NCI-H2171 treated with DMSO at 0.1 percent for 48 hours (cell line): ENCODE measurements at regions not wholly inside any gene's neighbourhood (a gene's known extent, or its start where the extent isn't known, plus 50 kb on each side); places are given as distances from the start of the nearest gene placed in this dataset.
A peak's percentile ranks its signal among the peaks of the same experiment; 100 is the strongest.
"Not testable (repeated sequence)": the region's sequence is repeated elsewhere in the genome, so short reads cannot be mapped to it uniquely, and the experiment has no call there.

Experiments used
- DNase-seq: peaks from one replicate; lab custom pipeline; 2025; lab: John Stamatoyannopoulos, UW

DNA sequence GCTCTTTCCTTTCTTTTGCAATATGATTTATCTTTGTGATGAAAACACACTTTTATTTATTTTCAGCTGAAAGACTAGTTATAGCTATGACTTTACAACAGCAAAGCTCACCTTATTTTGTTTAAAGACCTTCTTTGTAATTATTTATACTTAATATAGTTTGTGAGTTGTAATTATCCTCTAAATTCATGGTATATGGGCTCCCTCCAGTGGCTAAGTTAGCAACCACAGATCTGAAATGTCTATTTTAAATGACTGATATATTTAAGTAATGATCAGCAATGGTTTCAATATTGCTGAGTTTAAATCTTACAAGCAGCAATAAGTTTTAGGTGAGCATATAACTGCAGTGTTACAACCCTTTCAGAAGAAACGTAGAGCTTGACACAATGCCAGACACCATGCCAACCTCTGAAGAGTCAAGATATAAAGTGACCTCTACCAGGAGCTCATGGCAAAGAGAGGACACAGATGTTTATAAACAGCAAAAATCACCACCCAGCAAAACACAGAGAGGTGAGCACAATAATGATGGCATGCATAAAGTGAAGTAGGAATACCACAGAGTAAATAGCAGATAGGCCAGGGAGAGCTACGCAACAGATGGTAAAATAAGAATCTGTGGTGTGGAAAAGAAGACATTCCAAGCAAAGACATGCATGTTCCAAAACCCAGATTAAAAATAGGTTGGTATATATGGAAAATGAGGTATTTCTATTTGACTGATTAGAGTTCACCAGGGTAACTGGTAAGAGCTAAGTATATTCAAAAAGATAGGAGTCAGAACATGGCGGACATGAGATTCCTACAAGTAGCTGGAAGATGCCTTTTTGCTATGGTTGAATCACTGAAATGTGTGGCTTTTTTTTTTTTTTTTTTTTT lies 143.7 kb upstream of the ZNF385D start:
- DNase-seq = peak; percentile 26

DNA sequence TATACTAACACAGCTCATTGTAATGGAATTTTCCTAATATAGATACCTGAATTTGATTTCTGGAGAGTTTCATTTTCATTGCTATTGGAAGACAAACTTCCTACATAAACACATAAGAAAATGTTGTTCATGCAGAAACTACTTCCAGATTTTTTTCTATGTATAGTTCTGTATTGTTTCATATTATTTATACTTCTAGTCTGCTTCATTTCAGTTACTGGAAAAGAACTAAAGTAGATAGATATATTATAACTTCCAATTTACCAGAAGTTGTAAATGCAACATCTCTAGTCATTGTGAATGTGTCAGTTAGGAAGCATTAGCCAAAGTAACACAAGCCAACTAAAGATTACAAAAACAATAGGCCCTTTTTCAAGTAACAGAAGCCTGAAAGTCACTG lies 147.3 kb upstream of the ZNF385D start:
- DNase-seq = no peak

DNA sequence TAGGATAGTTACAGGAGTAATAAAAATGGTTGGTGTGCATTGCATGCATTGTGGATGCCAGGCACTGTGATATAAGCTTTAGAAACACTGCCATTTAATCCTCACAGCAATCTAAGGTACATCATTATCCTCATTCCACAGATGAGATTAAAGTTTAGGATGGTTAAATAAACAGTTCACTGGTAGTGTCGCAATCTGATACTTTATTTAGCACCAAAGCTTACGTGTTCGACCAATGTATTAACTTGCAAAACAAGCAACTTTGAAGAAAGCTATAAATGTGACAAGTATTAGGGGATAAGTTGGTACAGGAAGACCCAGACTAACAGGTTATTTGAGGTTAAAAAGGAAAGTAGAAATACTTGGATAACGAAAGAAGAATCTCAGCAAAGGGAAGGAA lies 150.5 kb upstream of the ZNF385D start:
- no peak for DNase-seq

DNA sequence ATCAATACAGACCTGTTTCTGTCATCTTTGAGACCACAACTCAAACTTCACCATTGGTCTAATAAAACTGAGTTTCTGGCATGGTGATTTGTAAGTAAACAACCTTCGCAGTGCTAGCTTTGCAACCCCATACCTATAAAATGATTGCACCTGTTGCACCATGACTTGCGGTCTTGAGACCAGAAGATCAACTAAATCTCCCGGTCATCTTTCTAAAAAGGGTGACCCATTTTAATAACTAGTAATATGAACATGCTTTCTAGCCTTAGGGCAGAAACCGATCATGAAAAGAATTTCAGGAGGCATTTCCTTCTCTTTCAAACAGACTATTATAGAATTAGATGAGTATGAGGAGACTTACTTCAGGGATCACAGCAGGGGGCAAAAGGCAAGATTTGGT lies 151.9 kb upstream of the ZNF385D start:
- DNase-seq = no peak

DNA sequence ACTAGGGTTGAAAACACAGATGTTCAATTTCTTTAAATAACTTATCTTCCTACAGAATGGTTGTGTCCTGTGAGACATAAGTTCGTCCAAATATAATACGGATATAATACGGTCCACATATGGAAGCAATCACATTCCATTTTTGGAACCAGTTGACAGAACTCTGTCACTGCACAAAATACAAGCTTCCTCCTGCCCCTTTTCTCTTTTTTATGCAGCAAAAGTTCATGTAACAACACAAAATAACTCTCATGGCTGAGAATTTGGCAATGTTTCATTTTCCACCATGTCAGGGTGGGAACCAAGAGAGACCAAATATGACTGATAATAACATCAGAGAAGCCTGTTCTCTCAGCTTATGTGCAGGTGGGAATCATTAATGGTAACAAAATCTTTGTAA lies 158.1 kb upstream of the ZNF385D start:
- DNase-seq = no peak

DNA sequence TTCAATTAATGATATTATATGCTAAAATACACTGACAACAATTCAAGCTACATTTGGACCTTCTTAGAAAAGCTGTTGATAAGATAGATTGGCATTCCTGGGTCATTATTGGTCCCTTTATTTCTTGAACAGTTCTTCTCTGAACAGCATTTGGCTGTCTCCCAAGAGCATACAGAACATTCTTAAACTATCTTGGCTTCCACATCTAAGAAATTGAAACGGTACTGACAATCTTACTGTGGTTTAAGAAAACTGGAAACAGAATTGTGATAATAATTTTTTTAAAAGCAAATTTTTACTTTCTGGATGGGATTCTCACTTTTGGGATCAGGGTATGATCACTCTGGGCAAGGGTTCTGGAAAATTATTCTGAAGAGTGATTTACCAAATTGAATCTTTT lies 161.7 kb upstream of the ZNF385D start:
- no peak for DNase-seq

DNA sequence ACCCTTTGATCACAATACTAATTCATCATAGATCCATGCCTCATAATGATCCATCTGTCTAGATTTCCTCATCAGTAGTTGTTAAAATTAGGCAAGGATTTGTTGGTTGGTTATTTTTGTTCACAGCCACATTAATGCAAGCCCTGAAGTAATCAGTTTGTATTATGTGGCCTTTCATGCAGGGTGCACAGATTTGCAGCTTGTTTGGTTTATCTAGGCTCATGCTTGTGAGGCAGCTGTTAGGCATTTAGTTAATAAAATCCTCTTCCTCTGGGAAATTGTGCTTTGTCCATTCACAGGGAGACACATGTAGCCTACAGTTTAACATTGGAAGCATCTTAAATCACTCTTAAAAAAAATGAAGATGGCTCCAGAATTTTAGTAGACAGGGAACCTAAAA lies 162.8 kb upstream of the ZNF385D start:
- no peak for DNase-seq

DNA sequence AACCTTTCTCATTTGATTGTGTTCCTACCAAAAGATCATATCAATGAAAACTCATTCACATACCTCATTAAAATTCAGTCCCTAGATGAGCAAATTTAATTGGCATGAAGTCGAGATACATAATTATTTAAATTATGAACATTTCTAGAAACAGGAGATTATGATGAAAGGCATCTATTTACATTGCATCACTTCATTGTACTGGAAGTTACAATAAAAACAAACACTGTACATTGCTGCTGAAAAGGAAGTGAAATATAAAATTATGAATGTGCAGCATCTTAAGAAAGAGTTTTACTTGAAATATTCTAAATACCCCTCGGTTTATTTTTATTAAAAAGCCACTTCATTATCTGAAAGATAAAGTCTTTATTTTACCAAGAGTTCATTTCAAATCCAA lies 163.4 kb upstream of the ZNF385D start:
- no peak for DNase-seq

DNA sequence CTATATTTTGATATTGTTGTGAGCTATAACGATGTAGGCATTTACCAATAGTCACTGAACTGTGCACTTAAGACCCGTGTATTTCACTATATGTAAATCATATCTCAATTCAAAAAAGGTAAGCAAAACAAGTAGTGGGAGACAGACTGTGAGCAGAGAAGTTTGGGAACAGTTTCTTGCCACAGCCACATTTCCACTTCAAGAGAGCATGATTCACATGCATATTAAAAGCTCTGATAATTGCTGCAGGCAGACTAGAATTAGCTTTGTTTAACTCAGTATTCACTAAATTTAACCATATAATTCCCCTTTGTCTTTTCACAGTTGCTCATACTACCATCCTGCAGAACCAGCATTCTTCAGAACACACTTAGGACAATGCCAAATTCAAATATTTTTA lies 168.4 kb upstream of the ZNF385D start:
- no peak for DNase-seq

DNA sequence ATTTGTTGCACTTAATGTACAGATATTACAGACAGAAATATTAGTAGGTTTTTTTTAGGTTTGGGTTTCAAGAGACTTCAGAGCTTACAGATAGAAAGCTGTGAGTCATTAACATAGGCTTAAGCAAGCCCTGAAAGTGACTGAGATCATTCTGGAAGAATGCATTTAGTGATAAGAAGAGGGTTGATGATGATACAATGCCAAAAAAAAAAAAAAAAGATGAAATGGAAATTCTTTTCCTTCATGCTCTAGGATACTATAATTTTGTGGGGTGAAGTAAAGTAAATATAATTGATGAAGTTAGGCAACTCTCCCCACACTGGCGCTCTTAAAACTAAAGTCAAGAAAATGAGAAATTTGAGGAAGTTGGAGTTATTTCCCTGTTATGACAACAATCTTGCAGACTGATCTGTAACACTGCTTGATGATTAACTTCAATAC lies 169.4 kb upstream of the ZNF385D start:
- DNase-seq = no peak

DNA sequence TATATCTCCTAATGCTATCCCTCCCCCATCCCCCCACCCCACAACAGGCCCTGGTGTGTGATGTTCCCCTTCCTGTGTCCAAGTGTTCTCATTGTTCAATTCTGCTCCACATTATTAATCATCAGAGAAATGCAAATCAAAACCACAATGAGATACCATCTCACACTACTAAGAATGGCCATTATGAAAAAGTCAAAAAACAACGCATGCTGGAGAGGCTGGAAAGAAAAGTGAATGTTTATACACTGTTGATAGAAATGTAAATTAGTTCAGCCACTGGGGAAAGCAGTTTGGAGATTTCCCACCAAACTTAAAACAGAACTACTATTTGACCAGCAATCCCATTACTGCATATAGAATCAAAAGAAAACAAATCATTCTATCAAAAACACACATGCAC lies 172.1 kb upstream of the ZNF385D start:
- DNase-seq = not testable (repeated sequence)

DNA sequence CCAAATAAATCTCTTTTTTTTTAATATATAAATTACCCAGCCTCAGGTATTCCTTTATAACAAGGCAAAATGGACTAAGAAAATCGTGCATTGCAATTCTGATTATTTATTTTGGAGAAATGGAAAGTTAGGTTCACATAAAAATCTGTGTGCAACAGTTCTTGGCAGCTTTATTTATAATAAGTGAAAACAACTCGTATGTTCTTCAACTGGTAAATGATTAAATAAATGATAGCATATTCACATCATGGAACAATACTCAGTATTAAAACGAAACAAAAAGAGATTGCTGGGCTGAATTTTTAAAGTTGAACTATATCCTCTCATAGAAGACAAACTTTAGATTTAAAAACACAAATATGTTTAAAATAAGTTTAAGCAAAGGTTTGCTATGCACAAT lies 176.3 kb upstream of the ZNF385D start:
- DNase-seq = no peak

DNA sequence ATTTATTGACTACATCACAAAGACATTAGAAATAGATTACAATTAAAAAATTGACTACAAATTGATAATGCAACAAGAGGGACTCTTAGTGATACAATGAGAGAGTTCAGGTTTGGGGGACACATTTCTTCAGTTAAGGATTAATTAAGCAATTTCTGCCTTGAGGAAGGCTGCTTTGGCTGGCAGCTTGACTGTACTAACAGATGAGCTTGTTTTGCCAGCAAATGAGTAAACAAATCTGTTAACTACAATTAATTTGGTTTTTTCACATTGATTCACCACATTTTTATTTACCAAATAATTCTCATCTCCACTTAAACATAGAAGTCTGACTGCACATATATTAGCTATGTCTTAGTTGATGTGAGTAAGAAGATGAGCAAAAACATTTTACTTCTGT lies 183.6 kb upstream of the ZNF385D start:
- no peak for DNase-seq

DNA sequence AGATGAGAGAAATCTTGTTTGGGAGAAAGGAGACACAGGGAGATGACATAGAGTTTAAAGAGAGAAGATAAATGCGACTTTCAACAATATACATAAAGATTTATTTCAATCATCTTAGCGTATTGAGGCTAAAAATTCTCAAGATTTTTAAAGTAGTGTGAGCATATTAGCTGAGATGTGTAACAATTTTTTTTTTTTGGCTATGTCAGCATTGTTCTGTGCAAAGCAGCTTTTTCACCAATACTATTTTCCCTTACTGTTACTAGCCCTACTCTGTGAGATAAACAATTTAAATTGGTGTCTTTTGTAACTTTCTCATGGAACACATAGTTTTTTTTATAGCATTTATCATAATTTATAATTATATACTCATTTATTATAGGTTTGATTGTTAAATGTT lies 185.2 kb upstream of the ZNF385D start:
- DNase-seq = no peak

DNA sequence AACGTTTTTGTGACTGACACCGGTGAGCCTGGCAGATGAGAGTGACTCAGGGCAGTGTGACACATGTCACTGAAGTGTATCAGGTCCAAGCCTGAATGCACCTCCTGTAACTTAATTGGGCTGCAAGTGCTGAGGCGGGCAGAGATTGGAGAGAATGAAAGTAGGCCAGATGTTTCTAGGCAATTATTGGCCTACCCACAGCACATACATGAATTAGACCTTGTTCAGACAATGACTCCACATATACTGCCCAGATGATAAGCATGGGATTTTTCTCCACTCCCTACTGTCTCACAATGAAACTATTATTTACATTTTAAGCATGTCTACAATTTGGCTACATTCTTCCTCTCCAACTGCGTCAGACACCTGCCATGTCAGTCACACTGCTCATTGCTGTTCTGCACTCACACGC lies 187.3 kb upstream of the ZNF385D start:
- peak; percentile 8 for DNase-seq

DNA sequence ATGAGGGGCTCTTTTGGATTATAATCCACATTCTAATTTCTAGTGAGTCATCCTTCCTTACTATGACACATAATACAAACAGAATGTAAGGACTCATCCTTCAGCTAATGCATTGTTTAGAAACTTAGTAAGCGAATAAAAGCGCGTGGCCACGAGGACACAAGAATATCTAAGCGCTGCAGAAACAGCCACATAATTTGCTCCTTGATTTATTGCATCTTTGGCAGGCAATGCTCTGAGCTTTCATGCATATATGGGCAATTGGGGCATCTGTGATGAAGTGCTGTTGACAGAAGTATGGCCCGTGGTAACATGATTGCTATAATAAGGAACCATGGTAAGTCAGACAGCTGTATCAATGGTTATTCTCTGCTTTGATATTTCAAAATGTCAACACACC lies 191.3 kb upstream of the ZNF385D start:
- peak; percentile 29 for DNase-seq

DNA sequence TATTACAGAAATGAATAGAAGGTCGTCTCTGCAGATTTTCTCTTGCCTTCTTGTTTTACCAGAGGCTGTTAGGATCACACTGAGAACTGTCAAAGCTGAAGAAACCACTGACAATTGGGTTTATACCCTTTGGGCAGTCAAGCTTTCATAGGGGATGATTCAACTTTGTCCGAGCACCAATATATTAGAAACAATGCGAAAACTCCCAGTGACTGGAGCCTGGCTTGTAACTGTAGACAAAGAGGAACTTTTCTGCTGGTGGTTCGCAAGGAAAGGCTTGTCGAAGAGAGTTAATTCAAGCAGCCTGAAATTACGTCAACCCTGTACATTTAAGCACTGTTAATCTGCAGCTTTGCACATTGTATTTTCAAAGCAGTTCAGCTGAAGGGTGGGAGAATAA lies 193.2 kb upstream of the ZNF385D start:
- DNase-seq = no peak

DNA sequence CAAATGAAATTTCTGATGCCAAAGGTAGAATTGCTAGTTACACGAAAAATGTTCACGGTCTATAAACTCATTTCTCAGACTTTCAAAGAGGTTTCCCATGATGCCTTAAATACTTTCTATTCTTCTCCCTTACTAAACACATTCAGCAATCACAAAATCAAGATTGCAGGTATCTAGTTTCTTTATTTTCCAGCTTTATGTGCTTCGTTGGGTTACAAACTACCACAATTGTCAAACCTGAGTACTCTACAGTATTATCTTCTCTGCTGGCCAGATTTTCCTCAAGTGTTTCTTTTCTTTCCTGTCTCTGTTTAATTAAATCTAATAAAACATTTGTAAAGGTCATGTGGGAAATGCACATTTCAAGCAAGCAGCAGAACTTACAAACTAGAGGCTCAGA lies 201.8 kb upstream of the ZNF385D start:
- DNase-seq = no peak

DNA sequence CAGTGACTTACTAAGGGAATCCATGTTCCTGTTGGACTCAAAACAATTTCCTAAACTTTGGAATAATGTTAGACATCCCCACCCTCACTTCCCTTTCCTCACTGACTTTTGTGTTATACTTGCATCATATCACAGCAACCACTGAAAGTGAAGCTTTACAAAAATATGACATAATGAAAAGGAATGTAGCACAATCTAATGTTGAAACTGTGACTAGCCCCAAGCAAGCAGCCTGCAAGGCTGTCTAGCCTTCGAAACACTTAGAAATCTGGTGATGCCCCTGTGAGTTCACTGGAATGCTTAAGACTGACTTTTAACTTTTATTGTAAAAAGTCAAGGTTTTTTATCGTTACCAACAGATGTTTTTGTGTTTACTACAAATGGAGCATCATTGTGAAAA lies 203.7 kb upstream of the ZNF385D start:
- no peak for DNase-seq

DNA sequence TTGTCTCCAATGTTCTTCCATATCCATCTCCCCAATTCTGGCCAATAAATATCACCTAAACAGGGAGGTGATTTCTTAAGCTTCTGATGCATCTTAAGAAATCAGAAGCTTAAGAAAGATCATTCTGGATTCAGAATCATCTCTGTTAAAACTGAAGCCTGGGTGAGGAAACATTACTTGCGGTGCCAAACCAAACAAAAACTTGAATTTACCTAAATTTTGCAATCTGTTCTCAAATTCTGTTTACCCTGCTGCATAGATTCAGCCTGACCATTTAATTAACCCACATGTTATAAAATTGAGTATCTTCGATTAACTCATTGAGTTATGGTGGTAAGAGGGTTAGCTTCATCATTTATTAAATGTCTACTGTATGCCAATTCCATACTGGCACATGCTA lies 204.4 kb upstream of the ZNF385D start:
- DNase-seq = no peak

DNA sequence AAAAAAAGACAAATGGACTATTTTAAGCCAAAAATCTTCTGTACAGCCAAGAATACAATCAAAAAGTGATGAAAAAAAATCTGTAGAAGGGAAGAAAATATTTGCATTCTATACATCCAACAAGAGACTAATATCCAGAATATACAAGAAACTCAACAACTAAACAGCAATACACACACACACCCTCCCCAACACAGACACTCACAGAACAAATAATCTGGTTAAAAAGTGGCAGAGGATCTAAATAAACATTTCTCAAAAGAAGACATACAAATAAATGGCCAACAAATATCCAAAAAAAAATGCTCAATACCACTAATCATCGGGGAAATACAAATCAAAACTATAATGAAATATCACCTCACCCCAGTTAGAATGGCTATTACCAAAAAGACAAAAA lies 209.0 kb upstream of the ZNF385D start:
- DNase-seq = no peak

DNA sequence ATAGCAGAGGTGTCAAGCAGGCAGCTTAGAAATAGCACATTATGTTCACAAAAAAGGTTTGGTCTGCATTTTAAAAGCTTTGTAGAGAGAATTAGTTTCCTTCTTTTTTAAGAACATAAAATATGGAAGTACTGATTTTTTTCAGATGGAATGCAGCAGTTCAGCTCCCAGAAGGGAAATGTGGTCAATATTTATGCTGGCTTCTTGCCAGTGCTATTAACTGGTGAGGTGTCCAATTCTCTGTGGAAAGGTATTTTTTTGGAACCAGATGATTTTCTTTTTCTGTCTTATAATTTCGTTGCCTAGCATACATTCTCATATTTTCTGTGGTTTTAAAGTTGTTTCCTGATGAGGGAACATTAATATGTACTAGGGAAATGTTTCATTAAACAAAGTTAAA lies 211.4 kb upstream of the ZNF385D start:
- no peak for DNase-seq

DNA sequence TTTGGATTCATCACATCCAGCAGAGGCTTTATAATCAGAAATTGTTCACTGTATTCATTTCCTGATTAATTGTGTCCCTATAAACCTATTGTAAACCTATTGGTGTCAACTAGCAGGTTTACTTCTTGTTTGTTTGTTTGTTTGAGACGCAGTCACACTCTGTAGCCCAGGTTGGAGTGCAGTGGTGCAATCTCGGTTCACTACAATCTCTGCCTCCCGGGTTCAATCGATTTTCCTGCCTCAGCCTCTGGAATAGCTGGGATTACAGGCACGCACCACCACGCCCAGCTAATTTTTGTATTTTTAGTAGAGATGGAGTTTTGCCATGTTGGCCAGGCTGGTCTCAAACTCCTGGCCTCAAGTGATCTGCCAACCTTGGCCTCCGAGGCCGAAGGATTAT lies 215.4 kb upstream of the ZNF385D start:
- not testable (repeated sequence) for DNase-seq

DNA sequence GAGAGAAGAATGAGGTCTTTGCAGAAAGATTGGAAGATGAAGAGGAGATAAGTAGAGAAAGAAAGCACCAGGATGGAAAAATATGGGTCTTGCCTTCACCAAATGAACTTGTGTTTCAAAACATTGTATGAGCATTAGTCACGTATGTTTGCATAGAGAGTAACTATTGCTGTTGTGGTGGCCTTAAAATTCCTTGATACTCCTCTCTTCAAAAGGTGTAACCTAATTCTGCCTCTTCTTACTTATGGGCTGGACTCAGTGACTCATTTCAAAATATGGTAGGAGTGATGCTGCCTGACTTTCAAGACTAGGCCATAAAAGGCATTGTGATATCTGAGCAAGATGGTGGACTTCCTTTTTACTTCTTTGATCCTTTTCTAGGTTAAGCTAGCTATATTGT lies 228.7 kb upstream of the ZNF385D start:
- no peak for DNase-seq
